HepG2 (cell line): ENCODE measurements at regions not wholly inside any gene's neighbourhood (a gene's known extent, or its start where the extent isn't known, plus 50 kb on each side); places are given as distances from the start of the nearest gene placed in this dataset.

ENCODE experiments used
- ATAC-seq: fragments of 200-7000 bp; cut with Tn5 transposase; 3 replicates; pipeline ENCODE4 v1.9.1; 2020; ENCODE audit warnings: mild to moderate bottlenecking, moderate library complexity
- BruUV-seq: library from RNA; stranded (reverse); fragments of 400-500 nt; replicated peaks from 2 replicates; lab custom pipeline; 2021; lab: Mats Ljungman, UMichigan
- CTCF ChIA-PET: fragments of 300-600 bp; formaldehyde crosslinking; extraction: SDS; loops from one replicate; lab custom pipeline; 2021; ENCODE audit warnings: low total read pairs, inconsistent platforms, low intra/inter-chr PET ratio; lab: Yijun Ruan, JAX
- POLR2A ChIA-PET: fragments of 350-600 bp; sonication (Branson Sonifier 250); formaldehyde crosslinking; loops from one replicate; lab custom pipeline; 2020; ENCODE audit warnings: antibody characterized with exemption, inconsistent platforms; lab: Yijun Ruan, JAX
- DNase-seq: peaks from one replicate; pipeline ENCODE4 v3.0.0-alpha.2; 2015; ENCODE audit warnings: low spot score
- FAIRE-seq: peaks from 3 replicates; lab custom pipeline; 2011; peaks lifted over from hg19 to GRCh38; lab: Jason Lieb, UNC
- H2AFZ ChIP-seq: one replicate; pipeline ENCODE4 v1.6.1; 2011; ENCODE audit warnings: low read length, inconsistent platforms
- H3K27ac ChIP-seq: fragments of 300-600 bp; 3 replicates; pipeline ENCODE4 v1.8.0; 2011; ENCODE audit warnings: mixed run types, mild to moderate bottlenecking, mixed read lengths, low read length, inconsistent platforms; ENCODE audit not compliant: insufficient read depth; ENCODE audit errors: extremely low read length
- H3K27me3 ChIP-seq, 2 experiments: fragments of 200-600 bp in 1 of 2; 2 replicates in 1 of 2; 3 replicates in 1 of 2; pipeline versions ENCODE4 v1.6.0 to v1.8.0; 2011; ENCODE audit warnings: low read length in 2 of 2, mild to moderate bottlenecking in 2 of 2, moderate library complexity in 2 of 2, inconsistent platforms in 1 of 2; ENCODE audit not compliant: insufficient read depth in 2 of 2, control insufficient read depth in 1 of 2
- H3K36me3 ChIP-seq, 2 experiments: fragments of 200-600 bp in 1 of 2; replicated peaks in 1 of 2; 2 replicates in 1 of 2; 3 replicates in 1 of 2; pipeline versions ENCODE4 v1.5.1 to v1.8.0; 2011; ENCODE audit warnings: low read length in 2 of 2, inconsistent platforms in 1 of 2; ENCODE audit not compliant: insufficient read depth in 2 of 2, control insufficient read depth in 1 of 2
- H3K4me1 ChIP-seq: 2 replicates; pipeline ENCODE4 v1.5.1; 2012; ENCODE audit warnings: low read length, inconsistent platforms; ENCODE audit not compliant: insufficient read depth
- H3K4me2 ChIP-seq: 2 replicates; pipeline ENCODE4 v1.6.0; 2011; ENCODE audit warnings: low read depth, low read length, inconsistent platforms
- H3K4me3 ChIP-seq, 3 experiments: fragments of 200-600 bp in 1 of 3; sonication (generic), shearing (Covaris generic) in 1 of 3; replicated peaks in 1 of 3; 2 replicates each; pipeline ENCODE4 v1.5.1; 2011 to 2016; ENCODE audit warnings: low read length in 3 of 3, inconsistent platforms in 2 of 3, low read depth in 2 of 3, mild to moderate bottlenecking in 2 of 3, control low read depth in 1 of 3, mixed read lengths in 1 of 3; ENCODE audit not compliant: insufficient read depth in 1 of 3
- H3K79me2 ChIP-seq: one replicate; pipeline ENCODE4 v1.6.1; 2011; ENCODE audit warnings: low read length, inconsistent platforms; ENCODE audit not compliant: insufficient read depth
- H3K9ac ChIP-seq: 2 replicates; pipeline ENCODE4 v1.6.0; 2011; ENCODE audit warnings: mild to moderate bottlenecking, low read depth, low read length, inconsistent platforms; ENCODE audit not compliant: insufficient read depth
- H3K9me3 ChIP-seq: 2 replicates; pipeline ENCODE4 v1.5.1; 2012; ENCODE audit warnings: mild to moderate bottlenecking, low read length
- H4K20me1 ChIP-seq: 2 replicates; pipeline ENCODE4 v1.6.0; 2011; ENCODE audit warnings: inconsistent platforms, mild to moderate bottlenecking, low read length, moderate library complexity; ENCODE audit not compliant: insufficient read depth
- CSRNP2 ChIP-seq: sonication (generic); formaldehyde crosslinking; conservative IDR thresholded peaks from 2 replicates; pipeline ENCODE4 v1.8.0; 2022; ENCODE audit warnings: low read depth, missing genetic modification reagents
- GMEB2 ChIP-seq: IDR thresholded peaks from 2 replicates; pipeline ENCODE4 v1.6.1; 2016; ENCODE audit warnings: missing biosample characterization, missing genetic modification reagents, low read depth
- HDAC2 ChIP-seq: sonication (generic); formaldehyde crosslinking; IDR thresholded peaks from 2 replicates; pipeline ENCODE4 v1.4.0; 2020; ENCODE audit warnings: missing genetic modification reagents
- MYC ChIP-seq: sonication (generic); formaldehyde crosslinking; IDR thresholded peaks from 2 replicates; pipeline ENCODE4 v1.9.0; 2021; ENCODE audit warnings: missing genetic modification reagents, borderline replicate concordance
- NR1H2 ChIP-seq: sonication (generic); formaldehyde crosslinking; IDR thresholded peaks from 2 replicates; pipeline ENCODE4 v1.8.1; 2022; ENCODE audit warnings: low read depth, missing genetic modification reagents, borderline replicate concordance
- PHF5A ChIP-seq: IDR thresholded peaks from one replicate; pipeline ENCODE4 v1.6.1; 2018; ENCODE audit warnings: low read depth, missing genetic modification reagents; ENCODE audit not compliant: unreplicated experiment
- SMYD3 ChIP-seq: sonication (generic); formaldehyde crosslinking; IDR thresholded peaks from 2 replicates; pipeline ENCODE4 v1.8.1; 2023; ENCODE audit warnings: mild to moderate bottlenecking, missing genetic modification reagents
- ZBTB43 ChIP-seq: sonication (generic); formaldehyde crosslinking; conservative IDR thresholded peaks from 2 replicates; pipeline ENCODE4 v1.4.0; 2020; ENCODE audit warnings: missing genetic modification reagents
- ZMAT5 ChIP-seq: sonication (generic); formaldehyde crosslinking; IDR thresholded peaks from 2 replicates; pipeline ENCODE4 v1.5.0; 2020; ENCODE audit warnings: mild to moderate bottlenecking, low read depth, missing genetic modification reagents, borderline replicate concordance
- ZNF138 ChIP-seq: sonication (generic); formaldehyde crosslinking; IDR thresholded peaks from 2 replicates; pipeline ENCODE4 v1.5.0; 2020; ENCODE audit warnings: mild to moderate bottlenecking, low read depth, missing genetic modification reagents
- ZNF17 ChIP-seq: sonication (generic); formaldehyde crosslinking; IDR thresholded peaks from 2 replicates; pipeline ENCODE4 v1.5.0; 2020; ENCODE audit warnings: mild to moderate bottlenecking, missing genetic modification reagents
- ZNF3 ChIP-seq: IDR thresholded peaks from 2 replicates; pipeline ENCODE4 v1.7.0; 2017; ENCODE audit warnings: inconsistent platforms
- ZNF335 ChIP-seq: sonication (generic); formaldehyde crosslinking; IDR thresholded peaks from 2 replicates; pipeline ENCODE4 v1.4.0; 2020; ENCODE audit warnings: missing genetic modification reagents
- ZNF615 ChIP-seq: sonication (generic); formaldehyde crosslinking; IDR thresholded peaks from 2 replicates; pipeline ENCODE4 v1.5.0; 2020; ENCODE audit warnings: mild to moderate bottlenecking, missing genetic modification reagents, borderline replicate concordance
- ZNF83 ChIP-seq: sonication (generic); formaldehyde crosslinking; IDR thresholded peaks from 2 replicates; pipeline ENCODE4 v1.4.0; 2020; ENCODE audit warnings: missing genetic modification reagents, mild to moderate bottlenecking, borderline replicate concordance
- WGBS: methylation state at CpG from one replicate; pipeline ENCODE4 v1.1.6; 2017; ENCODE audit warnings: low lambda C conversion rate; 5-methylcytosine and 5-hydroxymethylcytosine counted together
- in situ Hi-C: cut with HindIII; loops from 2 replicates; pipeline ENCODE4 v1.10.0; 2017; ENCODE audit warnings: low pct_unique_long_range_greater_than_20kb; ENCODE audit not compliant: extremely low pct_ligation_motif_present
- intact Hi-C: fragments of 100-400 bp; cut with micrococcal nuclease; formaldehyde crosslinking; loops from one replicate; pipeline ENCODE4 v1.10.0; 2022; ENCODE audit not compliant: unreplicated experiment

GRCh38 chr3:159830523-159831154, 158.0 kb upstream of the IL12A start:
- no peaks in the 10 kb centered on the region for H3K79me2 ChIP-seq
- H3K4me2 ChIP-seq: no peak overlapping the region
- H4K20me1 ChIP-seq: no peaks in the 10 kb centered on the region
- CTCF ChIA-PET: no interaction called here
- FAIRE-seq (no peak), DNase-seq (no peak), ATAC-seq (no peak)
- H3K9ac ChIP-seq: no peak overlapping the region
- TF ChIP-seq ZNF83 (CRISPR knock-in tag) (no peak), CSRNP2 (CRISPR knock-in tag) (no peak), ZNF17 (CRISPR knock-in tag) (no peak)
- no peak overlapping the region for H2AFZ ChIP-seq
- WGBS: 95% methylated on average over 1 of the region's 1 CpG
- no peaks in the 10 kb centered on the region for H3K9me3 ChIP-seq
- POLR2A ChIA-PET: no interaction called here
- H3K4me3 ChIP-seq: no peak overlapping the region
- intact Hi-C loops (no loop called here), in situ Hi-C loops (no loop called here)
- H3K36me3 ChIP-seq: no peaks in the 10 kb centered on the region
- BruUV-seq: no TSS peak
- H3K27ac ChIP-seq: no peak overlapping the region
- H3K4me1 ChIP-seq: no peaks in the 10 kb centered on the region
- no peaks in the 10 kb centered on the region for H3K27me3 ChIP-seq

- FAIRE-seq (no peak), DNase-seq (no peak), ATAC-seq (no peak)
- Histone ChIP-seq H3K9me3 (no peaks in the 10 kb centered on the region), H3K4me2 (no peak overlapping the region), H3K27ac (no peak overlapping the region), H2AFZ (no peak overlapping the region), H3K36me3 (no peaks in the 10 kb centered on the region), H3K4me1 (no peaks in the 10 kb centered on the region), H3K79me2 (no peaks in the 10 kb centered on the region), H4K20me1 (no peaks in the 10 kb centered on the region), H3K27me3 (no peaks in the 10 kb centered on the region), H3K4me3 (no peak overlapping the region), H3K9ac (no peak overlapping the region)
- 3% methylated on average over 2 of the region's 2 CpGs for WGBS
- intact Hi-C loops (no loop called here), in situ Hi-C loops (no loop called here)
- POLR2A ChIA-PET: no interaction called here
- CTCF ChIA-PET: no interaction called here
- no TSS peak for BruUV-seq
- TF ChIP-seq SMYD3 (no peak), ZNF335 (CRISPR knock-in tag) (no peak), MYC (CRISPR knock-in tag) (no peak), ZNF138 (CRISPR knock-in tag) (no peak), ZBTB43 (CRISPR knock-in tag) (no peak), PHF5A (CRISPR knock-in tag) (no peak), ZNF615 (no peak), ZNF3 (CRISPR knock-in tag) (no peak), NR1H2 (no peak), ZMAT5 (CRISPR knock-in tag) (no peak), GMEB2 (CRISPR knock-in tag) (no peak), HDAC2 (CRISPR knock-in tag) (no peak)
Observed at GRCh38 chr3:159831466-159831865, 157.2 kb upstream of the IL12A start.
